DMS114 treated with DMSO at 0.1 percent for 48 hours (cell line): ENCODE measurements at regions not wholly inside any gene's neighbourhood (a gene's known extent, or its start where the extent isn't known, plus 50 kb on each side); places are given as distances from the start of the nearest gene placed in this dataset.

Experiments
- DNase-seq: peaks from one replicate; lab custom pipeline; 2025; ENCODE audit not compliant: unreplicated experiment; lab: John Stamatoyannopoulos, UW

GRCh38 chr3:13174011-13174802, 101.0 kb upstream of the IQSEC1 start:
- no peak for DNase-seq

GRCh38 chr3:13173186-13173585, 100.0 kb upstream of the IQSEC1 start:
- DNase-seq: no peak

- DNase-seq: no peak
Measured at GRCh38 chr3:13172644-13173013, 99.4 kb upstream of the IQSEC1 start.

GRCh38 chr3:13171704-13172643, 98.7 kb upstream of the IQSEC1 start:
- no peak for DNase-seq

- no peak for DNase-seq
Measured at GRCh38 chr3:13170317-13170716, 97.1 kb upstream of the IQSEC1 start.

- no peak for DNase-seq
Measured at GRCh38 chr3:13168391-13168790, 95.2 kb upstream of the IQSEC1 start.

- no peak for DNase-seq
Measured at GRCh38 chr3:13167829-13168228, 94.6 kb upstream of the IQSEC1 start.

- no peak for DNase-seq
Measured at GRCh38 chr3:13167064-13167743, 94.0 kb upstream of the IQSEC1 start.

- DNase-seq: no peak
Measured at GRCh38 chr3:13166243-13167063, 93.2 kb upstream of the IQSEC1 start.

- DNase-seq: no peak
Measured at GRCh38 chr3:13165576-13165975, 92.3 kb upstream of the IQSEC1 start.

GRCh38 chr3:13164893-13165492, 91.8 kb upstream of the IQSEC1 start:
- DNase-seq: no peak

- no peak for DNase-seq
Measured at GRCh38 chr3:13163848-13164382, 90.7 kb upstream of the IQSEC1 start.

- DNase-seq: no peak
Measured at GRCh38 chr3:13162549-13163320, 89.5 kb upstream of the IQSEC1 start.

- DNase-seq: no peak
Measured at GRCh38 chr3:13161771-13162535, 88.7 kb upstream of the IQSEC1 start.

- no peak for DNase-seq
Measured at GRCh38 chr3:13161021-13161759, 88.0 kb upstream of the IQSEC1 start.

- no peak for DNase-seq
Measured at GRCh38 chr3:13160619-13161018, 87.4 kb upstream of the IQSEC1 start.

- DNase-seq: no peak
Measured at GRCh38 chr3:13159890-13160289, 86.7 kb upstream of the IQSEC1 start.

- DNase-seq: no peak
Measured at GRCh38 chr3:13158871-13159270, 85.6 kb upstream of the IQSEC1 start.
